DND-41 (cell line): ENCODE measurements at regions not wholly inside any gene's neighbourhood (a gene's known extent, or its start where the extent isn't known, plus 50 kb on each side); places are given as distances from the start of the nearest gene placed in this dataset.

Experiments
- CTCF ChIP-seq: IDR thresholded peaks from 2 replicates; pipeline ENCODE4 v1.5.1; 2012; ENCODE audit warnings: borderline replicate concordance, low read length, moderate library complexity, mild to moderate bottlenecking; ENCODE audit not compliant: poor library complexity, severe bottlenecking; ENCODE audit errors: extremely low read depth
- EZH2 ChIP-seq: IDR thresholded peaks from 3 replicates; pipeline ENCODE4 v1.6.1; 2012; ENCODE audit warnings: borderline replicate concordance, low read depth, mild to moderate bottlenecking, moderate library complexity, low read length, inconsistent platforms; ENCODE audit not compliant: severe bottlenecking

- TF ChIP-seq EZH2 = no peak
- TF ChIP-seq CTCF = no peak
Measured at GRCh38 chr9:28699632-28700031, 1126.4 kb upstream of the C9orf72 start.
